T-helper 17 cell (primary cell): ENCODE measurements at regions not wholly inside any gene's neighbourhood (a gene's known extent, or its start where the extent isn't known, plus 50 kb on each side); places are given as distances from the start of the nearest gene placed in this dataset.

Experiments used
- ATAC-seq: fragments of 150-1000 bp; cut with Tn5 transposase; 2 replicates; pipeline ENCODE4 v1.10.0; 2021; ENCODE audit warnings: mild to moderate bottlenecking, moderate library complexity
- DNase-seq, 3 donors: peaks; one replicate each; pipeline versions ENCODE4 v3.0.0 to v3.0.0-alpha.2; 2020 to 2021
- H3K9me3 ChIP-seq: one replicate; pipeline ENCODE4 v1.7.0; 2013; ENCODE audit warnings: low read length, mild to moderate bottlenecking; ENCODE audit not compliant: control insufficient read depth, poor library complexity, severe bottlenecking
- H3K27ac Mint-ChIP-seq: one replicate; pipeline ENCODE4 v1.8.0; 2022; ENCODE audit warnings: mild to moderate bottlenecking, moderate library complexity, mixed read lengths
- H3K27me3 Mint-ChIP-seq: one replicate; pipeline ENCODE4 v1.8.0; 2022; ENCODE audit warnings: mixed read lengths
- H3K36me3 Mint-ChIP-seq: one replicate; pipeline ENCODE4 v1.8.0; 2022; ENCODE audit warnings: low read depth, mixed read lengths
- H3K4me1 Mint-ChIP-seq: one replicate; pipeline ENCODE4 v1.8.0; 2022; ENCODE audit warnings: mild to moderate bottlenecking, mixed read lengths
- H3K4me3 Mint-ChIP-seq: one replicate; pipeline ENCODE4 v1.8.0; 2022; ENCODE audit warnings: mild to moderate bottlenecking, moderate library complexity, mixed read lengths

DNA sequence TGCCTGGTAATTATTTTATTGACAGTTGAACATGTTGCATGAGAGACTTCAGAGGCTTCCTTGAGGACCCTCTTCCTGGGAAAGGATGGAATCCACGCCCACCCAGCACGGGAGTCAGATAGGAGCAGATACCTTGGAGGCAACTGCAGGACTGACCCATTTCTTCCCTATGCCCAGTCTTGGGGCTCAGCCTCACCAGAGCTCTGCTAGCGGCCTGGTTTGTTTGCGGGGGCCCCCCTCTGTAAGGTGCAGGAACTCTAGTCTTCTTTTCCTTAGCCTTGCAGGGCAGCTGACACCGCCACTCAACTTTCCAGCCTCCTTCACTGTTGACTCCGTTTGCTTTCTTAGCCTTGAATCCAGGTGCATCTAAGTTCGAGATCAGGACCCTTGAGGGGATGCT lies 1032.8 kb downstream of the BRD1 start:
- DNase-seq (no peak), ATAC-seq (no peak)
- Mint-ChIP-seq H3K4me3 (no peak overlapping the region), H3K4me1 (no peaks in the 10 kb centered on the region), H3K36me3 (no peaks in the 10 kb centered on the region), H3K27ac (no peak overlapping the region), H3K27me3 (no peaks in the 10 kb centered on the region)
- no peaks in the 10 kb centered on the region for H3K9me3 ChIP-seq

DNA sequence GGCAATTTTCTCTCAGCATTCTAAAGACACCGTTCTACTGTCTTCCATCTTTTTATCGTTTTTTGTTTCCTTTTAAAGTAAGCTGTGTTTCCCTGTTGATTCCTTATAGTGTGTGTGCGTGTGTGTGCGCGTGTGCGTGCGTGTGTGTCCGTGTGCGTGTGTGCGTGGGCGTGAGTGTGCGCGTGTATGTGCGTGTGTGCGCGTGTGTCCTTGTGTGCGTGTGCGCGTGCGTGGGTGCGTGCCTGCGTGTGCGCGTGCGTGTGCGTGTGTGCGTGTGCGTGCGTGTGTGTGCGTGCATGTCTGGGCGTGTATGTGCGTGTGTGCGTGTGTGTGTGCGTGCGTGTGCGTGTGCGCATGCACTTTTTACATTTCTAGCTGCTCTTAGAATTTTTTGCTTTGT lies 1033.7 kb downstream of the BRD1 start:
- no peaks in the 10 kb centered on the region for H3K9me3 ChIP-seq
- ATAC-seq (no peak), DNase-seq (no peak)
- no peaks in the 10 kb centered on the region for H3K36me3 Mint-ChIP-seq
- no peak overlapping the region for H3K27ac Mint-ChIP-seq
- no peaks in the 10 kb centered on the region for H3K27me3 Mint-ChIP-seq
- H3K4me1 Mint-ChIP-seq: no peaks in the 10 kb centered on the region
- no peak overlapping the region for H3K4me3 Mint-ChIP-seq

DNA sequence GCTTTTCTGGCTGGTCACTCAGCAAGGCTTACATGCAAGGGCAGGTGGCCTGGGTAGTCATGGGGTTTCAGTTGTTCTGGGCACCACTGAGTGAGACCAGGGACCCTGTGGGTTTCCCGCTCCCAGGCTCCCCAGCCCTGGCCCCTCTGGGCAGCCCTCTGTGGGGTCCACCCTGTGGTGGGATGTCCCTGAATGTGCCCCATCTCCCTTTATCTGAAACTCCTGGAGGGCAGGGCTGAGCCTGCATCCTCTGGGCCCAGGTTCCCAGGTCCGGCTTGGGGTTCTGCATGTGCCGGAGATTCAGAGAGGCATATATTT lies 1041.0 kb downstream of the BRD1 start:
- ATAC-seq (no peak), DNase-seq (no peak)
- H3K9me3 ChIP-seq: no peaks in the 10 kb centered on the region
- H3K27ac Mint-ChIP-seq: no peak overlapping the region
- H3K4me3 Mint-ChIP-seq: no peak overlapping the region
- H3K4me1 Mint-ChIP-seq: no peaks in the 10 kb centered on the region
- no peaks in the 10 kb centered on the region for H3K27me3 Mint-ChIP-seq
- no peaks in the 10 kb centered on the region for H3K36me3 Mint-ChIP-seq

- H3K27ac Mint-ChIP-seq: no peak overlapping the region
- no peak for DNase-seq
- no peak for ATAC-seq
- H3K4me3 Mint-ChIP-seq: no peak overlapping the region
- no peaks in the 10 kb centered on the region for H3K4me1 Mint-ChIP-seq
- H3K36me3 Mint-ChIP-seq: no peaks in the 10 kb centered on the region
- no peaks in the 10 kb centered on the region for H3K9me3 ChIP-seq
- H3K27me3 Mint-ChIP-seq: peaks cover 2% of the 10 kb centered on the region
Observed at GRCh38 chr22:48785792-48786678, 1041.6 kb downstream of the BRD1 start.

- H3K9me3 ChIP-seq: no peaks in the 10 kb centered on the region
- DNase-seq: no peak
- H3K4me3 Mint-ChIP-seq: no peak overlapping the region
- ATAC-seq: no peak
- peaks cover 6% of the 10 kb centered on the region for H3K27me3 Mint-ChIP-seq
- no peaks in the 10 kb centered on the region for H3K36me3 Mint-ChIP-seq
- no peak overlapping the region for H3K27ac Mint-ChIP-seq
- no peaks in the 10 kb centered on the region for H3K4me1 Mint-ChIP-seq
Observed at GRCh38 chr22:48784701-48785503, 1042.8 kb downstream of the BRD1 start.

- no peak overlapping the region for H3K4me3 Mint-ChIP-seq
- no peak for ATAC-seq
- no peak overlapping the region for H3K27ac Mint-ChIP-seq
- no peaks in the 10 kb centered on the region for H3K4me1 Mint-ChIP-seq
- DNase-seq: no peak
- H3K27me3 Mint-ChIP-seq: peaks cover 6% of the 10 kb centered on the region
- H3K36me3 Mint-ChIP-seq: no peaks in the 10 kb centered on the region
- H3K9me3 ChIP-seq: no peaks in the 10 kb centered on the region
Observed at GRCh38 chr22:48783821-48784266, 1043.8 kb downstream of the BRD1 start.

DNA sequence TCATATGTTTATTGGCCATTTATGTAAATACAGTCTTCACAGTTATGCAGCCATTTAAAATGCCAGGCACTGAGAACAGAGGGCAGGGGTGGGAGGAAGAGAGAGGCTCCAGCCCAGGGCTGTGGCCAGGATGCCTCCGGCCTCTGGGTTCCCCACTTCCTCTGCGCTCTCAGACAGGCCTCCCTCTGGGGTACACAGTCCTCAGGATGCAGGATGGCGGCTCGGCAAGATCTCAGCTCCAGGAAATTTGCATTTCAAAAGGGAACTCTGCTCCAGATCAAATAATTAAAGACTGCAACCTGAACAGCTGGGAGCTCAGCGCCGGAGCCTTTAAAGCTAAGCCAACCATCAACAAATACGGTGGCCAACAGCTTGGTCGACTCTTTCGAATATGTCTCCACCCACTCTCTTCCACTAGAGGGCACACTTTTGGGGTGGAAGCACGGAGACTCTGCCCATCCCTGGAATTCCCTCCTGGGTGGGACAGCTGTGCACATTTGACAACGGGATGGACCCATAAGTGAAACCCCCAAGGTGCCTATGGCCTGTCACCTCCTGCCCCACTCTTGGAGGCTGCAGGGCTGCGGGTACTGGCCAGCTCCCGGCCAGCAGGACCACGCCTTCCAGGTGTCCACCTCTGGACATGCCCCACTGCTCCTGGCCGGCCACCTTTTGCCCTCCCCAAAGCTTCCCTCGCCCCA lies 1044.7 kb downstream of the BRD1 start:
- DNase-seq (no peak), ATAC-seq (no peak)
- no peaks in the 10 kb centered on the region for H3K36me3 Mint-ChIP-seq
- H3K4me3 Mint-ChIP-seq: no peak overlapping the region
- no peaks in the 10 kb centered on the region for H3K9me3 ChIP-seq
- no peaks in the 10 kb centered on the region for H3K4me1 Mint-ChIP-seq
- H3K27me3 Mint-ChIP-seq: peaks cover 6% of the 10 kb centered on the region
- H3K27ac Mint-ChIP-seq: no peak overlapping the region

GRCh38 chr22:48782326-48782725 lies 1045.3 kb downstream of the BRD1 start:
- Mint-ChIP-seq H3K27me3 (peaks cover 6% of the 10 kb centered on the region), H3K36me3 (no peaks in the 10 kb centered on the region), H3K27ac (no peak overlapping the region), H3K4me1 (no peaks in the 10 kb centered on the region), H3K4me3 (no peak overlapping the region)
- no peak for DNase-seq
- H3K9me3 ChIP-seq: no peaks in the 10 kb centered on the region
- ATAC-seq: no peak

DNA sequence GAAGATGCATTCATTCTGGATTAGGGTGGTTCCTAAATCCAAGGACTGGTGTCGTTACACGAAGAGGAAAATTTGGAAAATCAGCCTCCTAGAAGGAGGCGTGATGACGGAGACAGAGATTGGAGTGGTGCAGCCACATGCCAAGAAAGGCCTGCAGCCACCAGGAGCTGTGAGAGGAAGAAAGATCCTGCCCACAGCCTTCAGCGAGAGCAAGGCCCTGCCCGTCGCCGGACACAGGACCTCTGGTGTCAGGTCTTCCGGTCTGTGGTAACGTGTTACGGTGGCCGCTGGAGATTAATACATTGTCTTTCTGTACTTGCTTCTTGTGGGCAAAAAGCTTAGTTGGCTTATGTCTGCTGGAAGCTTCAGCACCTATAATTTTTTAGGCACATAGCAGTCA lies 1045.8 kb downstream of the BRD1 start:
- no peaks in the 10 kb centered on the region for H3K9me3 ChIP-seq
- Mint-ChIP-seq H3K4me3 (no peak overlapping the region), H3K27me3 (peaks cover 6% of the 10 kb centered on the region), H3K4me1 (no peaks in the 10 kb centered on the region), H3K27ac (no peak overlapping the region), H3K36me3 (no peaks in the 10 kb centered on the region)
- ATAC-seq (no peak), DNase-seq (no peak)

GRCh38 chr22:48781391-48781790 lies 1046.3 kb downstream of the BRD1 start:
- no peaks in the 10 kb centered on the region for H3K36me3 Mint-ChIP-seq
- H3K9me3 ChIP-seq: no peaks in the 10 kb centered on the region
- H3K27ac Mint-ChIP-seq: no peak overlapping the region
- no peak for ATAC-seq
- DNase-seq: no peak
- peaks cover 6% of the 10 kb centered on the region for H3K27me3 Mint-ChIP-seq
- no peak overlapping the region for H3K4me3 Mint-ChIP-seq
- H3K4me1 Mint-ChIP-seq: no peaks in the 10 kb centered on the region

DNA sequence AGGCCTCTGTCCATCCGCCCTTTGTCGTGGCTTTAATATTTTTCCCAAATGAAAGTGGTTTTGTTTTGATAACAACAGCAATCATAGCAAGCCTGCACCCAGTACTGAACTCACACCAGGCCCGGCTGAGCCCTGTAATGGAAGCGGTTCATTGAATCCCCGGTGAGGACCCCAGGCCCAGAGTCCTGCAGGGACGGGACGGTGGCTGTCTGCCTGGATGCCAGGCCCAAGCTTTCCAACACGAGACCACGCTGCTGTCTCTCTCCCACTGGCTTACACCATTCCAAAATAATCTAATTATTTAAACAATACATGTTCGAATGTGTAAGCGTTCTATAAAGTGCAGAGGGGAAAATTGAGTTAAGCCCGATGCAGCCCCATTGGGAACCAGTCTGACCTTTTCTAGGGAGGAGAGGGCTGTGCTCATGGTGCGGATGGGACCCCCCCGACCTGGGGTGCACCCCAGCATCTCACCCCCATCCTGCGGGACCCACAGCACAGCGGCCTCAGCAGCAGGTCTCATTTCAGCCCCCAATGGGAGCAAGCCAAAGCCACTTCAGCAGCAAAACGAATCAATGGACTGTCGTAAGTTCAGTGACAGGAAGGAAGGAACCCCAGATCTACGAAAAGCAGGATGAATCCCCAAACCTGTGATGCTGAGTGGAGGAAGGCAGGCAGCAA lies 1046.9 kb downstream of the BRD1 start:
- DNase-seq: no peak
- Mint-ChIP-seq H3K4me3 (no peak overlapping the region), H3K27ac (no peak overlapping the region), H3K4me1 (no peaks in the 10 kb centered on the region), H3K27me3 (peaks cover 6% of the 10 kb centered on the region), H3K36me3 (no peaks in the 10 kb centered on the region)
- no peak for ATAC-seq
- no peaks in the 10 kb centered on the region for H3K9me3 ChIP-seq

- DNase-seq: no peak
- Mint-ChIP-seq H3K36me3 (peaks cover 2% of the 10 kb centered on the region), H3K27ac (no peak overlapping the region), H3K27me3 (peaks cover 6% of the 10 kb centered on the region), H3K4me1 (no peaks in the 10 kb centered on the region), H3K4me3 (no peak overlapping the region)
- no peaks in the 10 kb centered on the region for H3K9me3 ChIP-seq
- ATAC-seq: no peak
Observed at GRCh38 chr22:48779661-48780596, 1047.7 kb downstream of the BRD1 start.
